Sciatic nerve (tissue), 2 donors: ENCODE measurements at regions not wholly inside any gene's neighbourhood (a gene's known extent, or its start where the extent isn't known, plus 50 kb on each side); places are given as distances from the start of the nearest gene placed in this dataset.

ENCODE experiments used
- ATAC-seq: fragments of 200-7000 bp; cut with Tn5 transposase; one replicate; pipeline ENCODE4 v1.9.1; 2020; ENCODE audit warnings: mild to moderate bottlenecking, moderate library complexity
- DNase-seq: peaks from one replicate; pipeline ENCODE4 v3.0.0-alpha.2; 2020; ENCODE audit warnings: low spot score
- intact Hi-C: fragments of 100-400 bp; cut with DNase I; formaldehyde crosslinking; loops from one replicate; pipeline ENCODE4 v1.14.2; 2022
- donor health status: DM: no; HTN: no; CAD: no.
- donor health status: DM: no; HTN: no; CAD: no.

GRCh38 chr14:38063711-38064320 is 143.9 kb upstream of the SSTR1 start:
- intact Hi-C loops = no loop called here

GRCh38 chr14:38065106-38065762 is 142.5 kb upstream of the SSTR1 start:
- intact Hi-C loops = no loop called here
- no peak for ATAC-seq
- no peak for DNase-seq

More at GRCh38 chr14:38063711-38064320, 143.9 kb upstream of the SSTR1 start:
- ATAC-seq = no peak
- DNase-seq = no peak

GRCh38 chr14:38070061-38070588 is 137.6 kb upstream of the SSTR1 start:
- intact Hi-C loops = no loop called here
- DNase-seq (no peak), ATAC-seq (no peak)

GRCh38 chr14:38073641-38074040 is 134.1 kb upstream of the SSTR1 start:
- ATAC-seq = no peak
- no peak for DNase-seq
- intact Hi-C loops = no loop called here

- ATAC-seq (no peak), DNase-seq (no peak)
- intact Hi-C loops = no loop called here
Observed at GRCh38 chr14:38074081-38074480, 133.6 kb upstream of the SSTR1 start.

GRCh38 chr14:38074754-38075153 is 132.9 kb upstream of the SSTR1 start:
- no peak for DNase-seq
- intact Hi-C loops = no loop called here
- no peak for ATAC-seq

GRCh38 chr14:38078393-38078792 is 129.3 kb upstream of the SSTR1 start:
- intact Hi-C loops = no loop called here
- no peak for ATAC-seq
- DNase-seq = no peak

GRCh38 chr14:38079268-38079667 is 128.4 kb upstream of the SSTR1 start:
- ATAC-seq (no peak), DNase-seq (no peak)
- intact Hi-C loops = no loop called here

- ATAC-seq = no peak
- intact Hi-C loops = no loop called here
Observed at GRCh38 chr14:38079886-38080285, 127.8 kb upstream of the SSTR1 start.

GRCh38 chr14:38080696-38081095 is 127.0 kb upstream of the SSTR1 start:
- intact Hi-C loops = no loop called here
- no peak for DNase-seq
- no peak for ATAC-seq

More at GRCh38 chr14:38079886-38080285, 127.8 kb upstream of the SSTR1 start:
- DNase-seq = no peak

GRCh38 chr14:38083039-38083438 is 124.7 kb upstream of the SSTR1 start:
- intact Hi-C loops = no loop called here
- no peak for ATAC-seq
- DNase-seq = no peak

GRCh38 chr14:38089123-38089522 is 118.6 kb upstream of the SSTR1 start:
- no peak for ATAC-seq
- intact Hi-C loops = no loop called here

GRCh38 chr14:38090506-38090905 is 117.2 kb upstream of the SSTR1 start:
- ATAC-seq = no peak
- no peak for DNase-seq
- intact Hi-C loops = no loop called here

More at GRCh38 chr14:38089123-38089522, 118.6 kb upstream of the SSTR1 start:
- DNase-seq = no peak

GRCh38 chr14:38098074-38098836 is 109.4 kb upstream of the SSTR1 start:
- intact Hi-C loops = no loop called here
- ATAC-seq (no peak), DNase-seq (no peak)

- DNase-seq = no peak
- no peak for ATAC-seq
- intact Hi-C loops = no loop called here
Observed at GRCh38 chr14:38101679-38102078, 106.0 kb upstream of the SSTR1 start.

GRCh38 chr14:38103542-38104225 is 104.0 kb upstream of the SSTR1 start:
- ATAC-seq (no peak), DNase-seq (no peak)
- intact Hi-C loops = no loop called here

GRCh38 chr14:38105106-38105702 is 102.5 kb upstream of the SSTR1 start:
- no peak for DNase-seq
- intact Hi-C loops = no loop called here

GRCh38 chr14:38107216-38107631 is 100.5 kb upstream of the SSTR1 start:
- intact Hi-C loops = no loop called here
- no peak for DNase-seq
- ATAC-seq = no peak

More at GRCh38 chr14:38105106-38105702, 102.5 kb upstream of the SSTR1 start:
- ATAC-seq = no peak

GRCh38 chr14:38108681-38109080 is 99.0 kb upstream of the SSTR1 start:
- DNase-seq = no peak
- intact Hi-C loops = no loop called here
- no peak for ATAC-seq
